H1 (cell line): ENCODE measurements at regions not wholly inside any gene's neighbourhood (a gene's known extent, or its start where the extent isn't known, plus 50 kb on each side); places are given as distances from the start of the nearest gene placed in this dataset.

ENCODE experiments used
- CTCF ChIA-PET: fragments of 300-600 bp; sonication (Branson Sonifier 250); formaldehyde crosslinking; loops from one replicate; lab custom pipeline; 2021; ENCODE audit not compliant: partially characterized antibody; lab: Charles Lee
- POLR2A ChIA-PET: fragments of 300-600 bp; sonication (Branson Sonifier 250); formaldehyde crosslinking; loops from one replicate; lab custom pipeline; 2021; ENCODE audit warnings: inconsistent platforms; ENCODE audit not compliant: partially characterized antibody; lab: Charles Lee
- DNase-seq, 2 experiments: peaks; one replicate each; pipeline versions ENCODE4 v3.0.0 to v3.0.0-alpha.2; 2010 to 2022; ENCODE audit warnings: low spot score in 2 of 2, low read depth in 1 of 2, mixed read lengths in 1 of 2
- FAIRE-seq: peaks from 2 replicates; lab custom pipeline; 2011; peaks lifted over from hg19 to GRCh38; lab: Jason Lieb, UNC
- H2AFZ ChIP-seq: 2 replicates; pipeline ENCODE4 v1.8.1; 2012; ENCODE audit warnings: low read length, inconsistent platforms
- H2AK5ac ChIP-seq: 2 replicates; pipeline ENCODE4 v1.6.1; 2013; ENCODE audit warnings: low read depth, low read length
- H2BK120ac ChIP-seq: replicated peaks from 2 replicates; pipeline ENCODE3; 2013; ENCODE audit warnings: low read depth, low read length, inconsistent platforms
- H2BK12ac ChIP-seq: 2 replicates; pipeline ENCODE4 v1.6.1; 2013; ENCODE audit warnings: low read depth, low read length
- H2BK15ac ChIP-seq: 2 replicates; pipeline ENCODE4 v1.6.1; 2013; ENCODE audit warnings: low read length
- H2BK20ac ChIP-seq: 2 replicates; pipeline ENCODE4 v1.6.1; 2013; ENCODE audit warnings: low read length
- H2BK5ac ChIP-seq: 2 replicates; pipeline ENCODE4 v1.6.1; 2013; ENCODE audit warnings: low read depth, low read length
- H3K14ac ChIP-seq: 2 replicates; pipeline ENCODE4 v1.6.1; 2013; ENCODE audit warnings: inconsistent platforms; ENCODE audit not compliant: insufficient read length
- H3K18ac ChIP-seq: 2 replicates; pipeline ENCODE4 v1.6.1; 2013; ENCODE audit warnings: low read length; ENCODE audit errors: extremely low read depth
- H3K23ac ChIP-seq: 2 replicates; pipeline ENCODE4 v1.6.1; 2013; ENCODE audit warnings: inconsistent platforms; ENCODE audit not compliant: insufficient read length
- H3K23me2 ChIP-seq: 2 replicates; pipeline ENCODE4 v1.6.1; 2013; ENCODE audit warnings: low read depth, low read length
- H3K27ac ChIP-seq: 2 replicates; pipeline ENCODE4 v1.6.1; 2011; ENCODE audit warnings: low read depth, low read length, inconsistent platforms
- H3K27me3 ChIP-seq, 4 experiments: replicated peaks in 1 of 4; 1 replicate in 1 of 4; 2 replicates in 3 of 4; pipeline versions ENCODE4 v1.6.1 to v1.8.1; 2011 to 2013; ENCODE audit warnings: low read length in 3 of 4, mild to moderate bottlenecking in 3 of 4, inconsistent platforms in 2 of 4, mixed read lengths in 2 of 4, moderate library complexity in 1 of 4; ENCODE audit not compliant: control insufficient read depth in 3 of 4, insufficient read depth in 3 of 4; ENCODE audit errors: extremely low read depth in 1 of 4
- H3K36me3 ChIP-seq, 4 experiments: 2 replicates each; pipeline versions ENCODE4 v1.6.1 to v1.8.1; 2011 to 2013; ENCODE audit warnings: mild to moderate bottlenecking in 4 of 4, low read length in 3 of 4, moderate library complexity in 2 of 4, control low read depth in 1 of 4, inconsistent platforms in 1 of 4; ENCODE audit not compliant: insufficient read depth in 4 of 4, control insufficient read depth in 2 of 4
- H3K4ac ChIP-seq: replicated peaks from 2 replicates; pipeline ENCODE3; 2013; ENCODE audit warnings: low read length, low read depth, mixed read lengths, inconsistent platforms; ENCODE audit not compliant: insufficient read length
- H3K4me1 ChIP-seq, 4 experiments: replicated peaks in 1 of 4; 1 replicate in 1 of 4; 2 replicates in 3 of 4; pipeline versions ENCODE4 v1.6.1 to v1.8.1; 2011 to 2013; ENCODE audit warnings: low read length in 3 of 4, inconsistent platforms in 2 of 4, mixed read lengths in 1 of 4; ENCODE audit not compliant: insufficient read depth in 4 of 4, control insufficient read depth in 3 of 4
- H3K4me2 ChIP-seq, 2 experiments: 2 replicates each; pipeline versions ENCODE4 v1.6.1 to v1.8.1; 2011 to 2013; ENCODE audit warnings: low read depth in 2 of 2, low read length in 2 of 2, control low read depth in 1 of 2, inconsistent platforms in 1 of 2, mild to moderate bottlenecking in 1 of 2; ENCODE audit not compliant: insufficient read depth in 1 of 2
- H3K4me3 ChIP-seq, 4 experiments: fragments of 200-600, 300-600 bp in 1 of 4; sonication (generic), shearing (Covaris generic), sonication (Bioruptor Twin) in 1 of 4; 2 replicates each; pipeline versions ENCODE4 v1.5.1 to v1.8.1; 2011 to 2016; ENCODE audit warnings: low read length in 4 of 4, low read depth in 3 of 4, control low read depth in 2 of 4, inconsistent platforms in 2 of 4, mild to moderate bottlenecking in 2 of 4, mixed read lengths in 1 of 4, moderate library complexity in 1 of 4; ENCODE audit not compliant: insufficient read depth in 2 of 4; ENCODE audit errors: extremely low read depth in 1 of 4
- H3K56ac ChIP-seq: replicated peaks from 2 replicates; pipeline ENCODE3; 2013; ENCODE audit warnings: low read depth, mild to moderate bottlenecking, mixed read lengths, low read length, inconsistent platforms; ENCODE audit not compliant: insufficient read length
- H3K79me1 ChIP-seq: 2 replicates; pipeline ENCODE4 v1.6.1; 2013; ENCODE audit warnings: low read depth, low read length, control low read depth
- H3K79me2 ChIP-seq, 2 experiments: 2 replicates each; pipeline versions ENCODE4 v1.6.1 to v1.8.1; 2012 to 2013; ENCODE audit warnings: low read length in 2 of 2, mild to moderate bottlenecking in 2 of 2, inconsistent platforms in 1 of 2; ENCODE audit not compliant: insufficient read depth in 2 of 2, control insufficient read depth in 1 of 2
- H3K9ac ChIP-seq, 4 experiments: replicated peaks in 1 of 4; 1 replicate in 1 of 4; 2 replicates in 3 of 4; pipeline versions ENCODE4 v1.6.1 to v1.8.1; 2011 to 2013; ENCODE audit warnings: low read depth in 3 of 4, low read length in 3 of 4, control low read depth in 2 of 4, mild to moderate bottlenecking in 2 of 4, moderate library complexity in 2 of 4, inconsistent platforms in 1 of 4; ENCODE audit errors: extremely low read depth in 1 of 4
- H3K9me3 ChIP-seq, 2 experiments: 2 replicates each; pipeline versions ENCODE4 v1.6.1 to v1.8.1; 2012 to 2013; ENCODE audit warnings: mild to moderate bottlenecking in 2 of 2, moderate library complexity in 2 of 2, control low read depth in 1 of 2, inconsistent platforms in 1 of 2, low read depth in 1 of 2, low read length in 1 of 2, mixed read lengths in 1 of 2; ENCODE audit not compliant: insufficient read depth in 2 of 2
- H4K20me1 ChIP-seq, 2 experiments: replicated peaks in 1 of 2; 2 replicates each; pipeline versions ENCODE3 to v1.8.1; 2011 to 2013; ENCODE audit warnings: inconsistent platforms in 2 of 2, low read length in 2 of 2, mild to moderate bottlenecking in 1 of 2; ENCODE audit not compliant: insufficient read depth in 2 of 2, control insufficient read depth in 1 of 2
- H4K5ac ChIP-seq: 2 replicates; pipeline ENCODE4 v1.6.1; 2013; ENCODE audit warnings: low read length, low read depth, mixed read lengths, inconsistent platforms; ENCODE audit not compliant: insufficient read length
- H4K8ac ChIP-seq: 2 replicates; pipeline ENCODE4 v1.8.0; 2013; ENCODE audit warnings: mild to moderate bottlenecking, moderate library complexity, low read length, inconsistent platforms; ENCODE audit not compliant: insufficient read depth; ENCODE audit errors: extremely low read depth
- H4K91ac ChIP-seq: replicated peaks from 2 replicates; pipeline ENCODE3; 2013; ENCODE audit warnings: low read length, mixed read lengths, inconsistent platforms; ENCODE audit not compliant: insufficient read length
- CBX8 ChIP-seq: fragments of 300-800, 300-1000 bp; sonication (generic); IDR thresholded peaks from 2 replicates; pipeline ENCODE4 v1.7.1; 2016; ENCODE audit warnings: low read depth, low read length, borderline replicate concordance
- WGBS, 2 experiments: shearing (Covaris generic) in 1 of 2; methylation state at CpG; one replicate each; pipeline versions ENCODE4 v1.1.6 to v1.1.7; 2013 to 2015; ENCODE audit warnings: low lambda C conversion rate in 2 of 2, mixed read lengths in 2 of 2, inconsistent platforms in 1 of 2, low coverage in 1 of 2, missing lambda C conversion rate in 1 of 2; ENCODE audit not compliant: insufficient replicate concordance in 2 of 2, insufficient coverage in 1 of 2, insufficient read length in 1 of 2; ENCODE audit errors: extremely low coverage in 1 of 2, missing lambda C conversion rate in 1 of 2; 5-methylcytosine and 5-hydroxymethylcytosine counted together

DNA sequence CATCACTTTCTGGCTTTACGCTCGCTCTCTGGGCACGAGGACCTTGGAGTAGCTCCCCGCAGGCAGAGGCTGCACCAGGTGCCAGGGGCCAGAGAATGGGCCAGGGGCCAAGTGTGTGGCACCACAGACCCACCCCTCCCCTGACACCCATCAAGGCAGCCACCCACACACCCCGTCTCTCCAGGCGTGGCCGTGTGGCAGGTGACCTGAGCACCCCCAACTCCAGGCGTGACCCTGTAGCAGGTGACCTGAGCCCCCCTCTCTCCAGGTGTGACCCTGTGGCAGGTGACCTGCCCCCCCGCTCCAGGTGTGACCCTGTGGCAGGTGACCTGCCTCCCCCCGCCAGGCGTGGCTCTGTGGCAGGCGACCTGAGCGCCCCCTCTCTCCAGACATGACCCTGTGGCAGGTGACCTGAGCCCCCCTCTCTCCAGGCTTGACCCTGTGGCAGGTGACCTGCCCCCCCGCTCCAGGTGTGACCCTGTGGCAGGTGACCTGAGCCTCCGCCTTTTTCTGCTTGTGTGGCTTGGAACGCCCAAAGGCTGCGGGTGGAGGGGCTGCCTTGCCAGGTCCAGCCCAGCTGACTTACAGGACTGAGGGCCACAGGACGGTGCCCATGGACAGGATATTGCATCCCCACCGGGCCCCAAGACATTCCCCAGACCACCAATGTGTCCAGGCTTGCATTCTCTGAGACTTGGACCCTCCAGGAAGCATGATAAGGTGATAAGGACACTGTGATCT lies 667.2 kb downstream of the BRD1 start:
- no peak for TF ChIP-seq CBX8
- TF ChIP-seq, all 59 proteins: peak for 0
- no peak overlapping the region for H3K4me2 ChIP-seq
- no peak overlapping the region for H3K14ac ChIP-seq
- no peaks in the 10 kb centered on the region for H3K79me1 ChIP-seq
- 89% methylated on average over 13 of the region's 19 CpGs; no CpG with 5 or more reads in 1 of the 2 experiments for WGBS, 2 experiments
- POLR2A ChIA-PET, result no interaction called here
- H4K8ac ChIP-seq, result no peak overlapping the region
- H3K4me3 ChIP-seq, result no peak overlapping the region
- H2AFZ ChIP-seq, result no peak overlapping the region
- no peaks in the 10 kb centered on the region for H3K36me3 ChIP-seq
- H3K4me1 ChIP-seq, result no peaks in the 10 kb centered on the region
- H3K18ac ChIP-seq, result no peak overlapping the region
- no peak overlapping the region for H4K91ac ChIP-seq
- CTCF ChIA-PET, result interaction anchor here (0.6 to 2.0 kb wide), 3 partner anchors 10 to 144 kb away, joined by 3 to 7 read pairs (median 4); no protein-coding TSS in a partner anchor
- FAIRE-seq (no peak), DNase-seq (no peak)
- no peak overlapping the region for H3K9ac ChIP-seq
- no peaks in the 10 kb centered on the region for H4K20me1 ChIP-seq
- H3K4ac ChIP-seq, result no peak overlapping the region
- H3K9me3 ChIP-seq, result no peaks in the 10 kb centered on the region
- no peak overlapping the region for H2BK120ac ChIP-seq
- H2BK5ac ChIP-seq, result no peak overlapping the region
- no peak overlapping the region for H3K27ac ChIP-seq
- H2BK15ac ChIP-seq, result no peak overlapping the region
- no peak overlapping the region for H2BK12ac ChIP-seq
- H2BK20ac ChIP-seq, result no peak overlapping the region
- H3K56ac ChIP-seq, result no peak overlapping the region
- H3K23ac ChIP-seq, result no peak overlapping the region
- H3K79me2 ChIP-seq, result no peaks in the 10 kb centered on the region
- no peak overlapping the region for H2AK5ac ChIP-seq
- no peaks in the 10 kb centered on the region for H3K27me3 ChIP-seq
- no peaks in the 10 kb centered on the region; the same call in 1 of the 2 replicates for H3K23me2 ChIP-seq
- no peak overlapping the region for H4K5ac ChIP-seq
